Endothelial cell of umbilical vein (primary cell): ENCODE measurements at regions not wholly inside any gene's neighbourhood (a gene's known extent, or its start where the extent isn't known, plus 50 kb on each side); places are given as distances from the start of the nearest gene placed in this dataset.

Source experiments
- BruUV-seq: library from RNA; stranded (reverse); fragments of 400-500 nt; replicated peaks from 2 replicates; lab custom pipeline; 2021; lab: Mats Ljungman, UMichigan
- CTCF ChIA-PET: fragments of 300-600, 350-600 bp; sonication (Branson Sonifier 250); formaldehyde crosslinking; loops from one replicate; lab custom pipeline; 2021; ENCODE audit warnings: antibody characterized with exemption, inconsistent platforms; lab: Charles Lee
- POLR2A ChIA-PET: fragments of 300-600, 350-600 bp; sonication (Branson Sonifier 250); formaldehyde crosslinking; loops from one replicate; lab custom pipeline; 2021; ENCODE audit warnings: antibody characterized with exemption, inconsistent platforms; lab: Charles Lee
- DNase-seq: peaks from one replicate; pipeline ENCODE4 v3.0.0-alpha.2; 2011; ENCODE audit warnings: low read depth, low spot score
- FAIRE-seq: peaks from 2 replicates; lab custom pipeline; 2011; peaks lifted over from hg19 to GRCh38; lab: Jason Lieb, UNC
- H2AFZ ChIP-seq: 2 replicates; pipeline ENCODE4 v1.6.0; 2012; ENCODE audit warnings: low read depth, low read length, control low read depth, inconsistent platforms
- H3K27ac ChIP-seq: 2 replicates; pipeline ENCODE4 v1.5.1; 2011; ENCODE audit warnings: low read depth, mild to moderate bottlenecking, control low read depth, low read length, moderate library complexity; ENCODE audit not compliant: insufficient read depth
- H3K27me3 ChIP-seq, 2 experiments: 2 replicates each; pipeline versions ENCODE4 v1.6.0 to v1.6.1; 2011; ENCODE audit warnings: low read length in 2 of 2, mixed read lengths in 1 of 2; ENCODE audit not compliant: control insufficient read depth in 2 of 2, insufficient read depth in 2 of 2
- H3K36me3 ChIP-seq, 2 experiments: 2 replicates in 1 of 2; 3 replicates in 1 of 2; pipeline ENCODE4 v1.5.1; 2011; ENCODE audit warnings: low read length in 2 of 2, mild to moderate bottlenecking in 1 of 2, moderate library complexity in 1 of 2; ENCODE audit not compliant: control insufficient read depth in 2 of 2, insufficient read depth in 2 of 2; ENCODE audit errors: extremely low read depth in 1 of 2
- H3K4me1 ChIP-seq: 3 replicates; pipeline ENCODE4 v1.5.1; 2011; ENCODE audit warnings: mild to moderate bottlenecking, low read length; ENCODE audit not compliant: control insufficient read depth, insufficient read depth; ENCODE audit errors: extremely low read depth
- H3K4me2 ChIP-seq: 2 replicates; pipeline ENCODE4 v1.6.1; 2011; ENCODE audit warnings: low read length, control low read depth, mixed read lengths; ENCODE audit not compliant: insufficient read depth
- H3K4me3 ChIP-seq, 3 experiments: fragments of 200-600 bp in 1 of 3; sonication (generic), shearing (Covaris generic) in 1 of 3; replicated peaks in 1 of 3; 2 replicates each; pipeline ENCODE4 v1.5.1; 2011 to 2016; ENCODE audit warnings: control low read depth in 3 of 3, low read length in 3 of 3, mild to moderate bottlenecking in 2 of 3, inconsistent platforms in 1 of 3, low read depth in 1 of 3, moderate library complexity in 1 of 3; ENCODE audit not compliant: insufficient read depth in 1 of 3
- H3K79me2 ChIP-seq: 2 replicates; pipeline ENCODE4 v1.6.0; 2012; ENCODE audit warnings: low read length, inconsistent platforms; ENCODE audit not compliant: control insufficient read depth, insufficient read depth
- H3K9ac ChIP-seq: replicated peaks from 2 replicates; pipeline ENCODE3; 2011; ENCODE audit warnings: low read length, control low read depth; ENCODE audit not compliant: insufficient read depth; ENCODE audit errors: extremely low read depth
- H3K9me1 ChIP-seq: replicated peaks from 3 replicates; pipeline ENCODE4 v1.6.0; 2011; ENCODE audit warnings: mild to moderate bottlenecking, low read length; ENCODE audit not compliant: control insufficient read depth, insufficient read depth; ENCODE audit errors: extremely low read depth
- H3K9me3 ChIP-seq: replicated peaks from 2 replicates; pipeline ENCODE4 v1.5.1; 2012; ENCODE audit warnings: low read length, inconsistent platforms; ENCODE audit not compliant: control insufficient read depth, insufficient read depth
- H4K20me1 ChIP-seq: replicated peaks from 2 replicates; pipeline ENCODE3; 2011; ENCODE audit warnings: mild to moderate bottlenecking, low read length; ENCODE audit not compliant: control insufficient read depth, insufficient read depth; ENCODE audit errors: extremely low read depth
- EZH2 ChIP-seq: IDR thresholded peaks from 2 replicates; pipeline ENCODE4 v1.6.1; 2012; ENCODE audit warnings: borderline replicate concordance, low read depth, mild to moderate bottlenecking, moderate library complexity, low read length, inconsistent platforms; ENCODE audit not compliant: severe bottlenecking
- FOS ChIP-seq: IDR thresholded peaks from 2 replicates; pipeline ENCODE4 v1.6.1; 2011; ENCODE audit warnings: mild to moderate bottlenecking, low read length, moderate library complexity, borderline replicate concordance; ENCODE audit not compliant: insufficient read depth
- GATA2 ChIP-seq: IDR thresholded peaks from 2 replicates; pipeline ENCODE4 v1.7.0; 2011; ENCODE audit warnings: low read depth, mild to moderate bottlenecking, moderate library complexity, mixed read lengths, low read length; ENCODE audit not compliant: insufficient read length, insufficient read depth
- JUN ChIP-seq: IDR thresholded peaks from 2 replicates; pipeline ENCODE4 v1.6.1; 2011; ENCODE audit warnings: borderline replicate concordance, low read depth; ENCODE audit not compliant: insufficient read length, insufficient read depth
- MYC ChIP-seq: IDR thresholded peaks from one replicate; pipeline ENCODE4 v1.6.1; 2011; ENCODE audit warnings: mild to moderate bottlenecking, low read depth, low read length
- POLR2A ChIP-seq: IDR thresholded peaks from 2 replicates; pipeline ENCODE4 v1.6.1; 2012; ENCODE audit warnings: low read depth, mild to moderate bottlenecking, control low read depth, low read length
- POLR2AphosphoS5 ChIP-seq: IDR thresholded peaks from 2 replicates; pipeline ENCODE4 v1.6.1; 2012; ENCODE audit warnings: low read depth, mild to moderate bottlenecking, control low read depth, low read length, moderate library complexity; ENCODE audit not compliant: insufficient read depth
- dilution Hi-C: fragments of 300-500 bp; cut with MboI; formaldehyde crosslinking; loops from one replicate; pipeline ENCODE4 v1.15.0; 2019; ENCODE audit warnings: low sequenced_read_pairs; ENCODE audit not compliant: extremely low pct_ligation_motif_present
- intact Hi-C: fragments of 100-400 bp; cut with micrococcal nuclease; formaldehyde crosslinking; loops from one replicate; pipeline ENCODE4 v1.10.0; 2022
- TF ChIP-seq, protein P1 (sequence below), 2 donors: IDR thresholded peaks; 1 replicate in 1 of 2; 2 replicates in 1 of 2; pipeline ENCODE4 v1.5.1; 2011; ENCODE audit warnings: low read length in 2 of 2, mild to moderate bottlenecking in 2 of 2, moderate library complexity in 2 of 2, control low read depth in 1 of 2, inconsistent platforms in 1 of 2, low read depth in 1 of 2; ENCODE audit not compliant: insufficient read depth in 1 of 2; ENCODE audit errors: extremely low read depth in 1 of 2
- TF ChIP-seq, protein P2 (sequence below): IDR thresholded peaks from 2 replicates; pipeline ENCODE4 v1.6.1; 2011; ENCODE audit not compliant: insufficient read depth, insufficient read length

DNA sequence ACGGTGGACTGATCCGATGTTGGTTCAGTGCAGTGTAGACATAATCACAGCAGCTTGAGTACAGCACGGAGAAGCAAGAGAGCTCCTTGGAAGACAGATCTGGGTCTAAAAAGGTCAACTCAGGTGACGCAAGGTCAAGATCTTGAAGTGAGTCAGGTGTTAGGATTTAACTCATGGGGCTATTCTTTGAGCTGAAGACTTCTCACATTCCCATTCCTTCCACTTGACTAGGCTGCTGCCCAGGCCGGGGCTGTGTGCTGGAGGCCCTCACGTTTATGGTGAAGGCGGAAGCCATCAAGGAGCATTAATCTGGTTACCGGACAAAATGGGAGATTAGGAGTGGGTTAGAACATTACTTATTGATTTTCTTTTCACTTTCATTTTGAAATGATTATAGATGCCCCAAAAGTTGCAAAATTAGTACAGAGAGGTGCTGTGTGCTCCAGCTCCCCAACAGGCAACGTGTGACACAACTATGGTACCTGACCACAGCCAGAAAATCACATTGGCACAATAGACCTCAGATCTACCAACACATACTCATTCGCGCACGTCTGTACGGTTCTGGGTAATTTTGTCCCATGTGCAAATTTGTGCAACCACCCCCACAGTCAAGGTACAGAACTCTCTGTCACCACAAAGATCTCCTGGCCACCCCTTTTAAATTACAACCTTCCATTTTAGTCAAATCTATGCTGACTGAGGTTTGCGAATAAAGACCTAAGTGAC, 77.6 kb upstream of the SEC11C start:
- dilution Hi-C loops, result loop anchor here (25.0 kb wide), 1 partner anchor 275 kb away; no protein-coding TSS in a partner anchor
- FAIRE-seq (no peak), DNase-seq (no peak)
- Histone ChIP-seq H3K79me2 (no peaks in the 10 kb centered on the region), H4K20me1 (no peaks in the 10 kb centered on the region), H3K27me3 (peaks cover 0 to 8% of the 10 kb centered on the region in 2 experiments), H3K36me3 (no peaks in the 10 kb centered on the region), H3K4me3 (no peak overlapping the region), H3K27ac (no peak overlapping the region), H2AFZ (no peak overlapping the region), H3K9ac (no peak overlapping the region), H3K9me3 (no peaks in the 10 kb centered on the region), H3K9me1 (no peaks in the 10 kb centered on the region), H3K4me2 (no peak overlapping the region), H3K4me1 (no peaks in the 10 kb centered on the region)
- intact Hi-C loops, result no loop called here
- ChIA-PET CTCF (interaction anchor here (5.0 to 18.8 kb wide), 2 partner anchors 8 to 287 kb away, joined by 32 to 994 read pairs; no protein-coding TSS in a partner anchor), POLR2A (no interaction called here)
- BruUV-seq, result no TSS peak
- TF ChIP-seq POLR2AphosphoS5, result no peak
- TF ChIP-seq, protein P1, sequence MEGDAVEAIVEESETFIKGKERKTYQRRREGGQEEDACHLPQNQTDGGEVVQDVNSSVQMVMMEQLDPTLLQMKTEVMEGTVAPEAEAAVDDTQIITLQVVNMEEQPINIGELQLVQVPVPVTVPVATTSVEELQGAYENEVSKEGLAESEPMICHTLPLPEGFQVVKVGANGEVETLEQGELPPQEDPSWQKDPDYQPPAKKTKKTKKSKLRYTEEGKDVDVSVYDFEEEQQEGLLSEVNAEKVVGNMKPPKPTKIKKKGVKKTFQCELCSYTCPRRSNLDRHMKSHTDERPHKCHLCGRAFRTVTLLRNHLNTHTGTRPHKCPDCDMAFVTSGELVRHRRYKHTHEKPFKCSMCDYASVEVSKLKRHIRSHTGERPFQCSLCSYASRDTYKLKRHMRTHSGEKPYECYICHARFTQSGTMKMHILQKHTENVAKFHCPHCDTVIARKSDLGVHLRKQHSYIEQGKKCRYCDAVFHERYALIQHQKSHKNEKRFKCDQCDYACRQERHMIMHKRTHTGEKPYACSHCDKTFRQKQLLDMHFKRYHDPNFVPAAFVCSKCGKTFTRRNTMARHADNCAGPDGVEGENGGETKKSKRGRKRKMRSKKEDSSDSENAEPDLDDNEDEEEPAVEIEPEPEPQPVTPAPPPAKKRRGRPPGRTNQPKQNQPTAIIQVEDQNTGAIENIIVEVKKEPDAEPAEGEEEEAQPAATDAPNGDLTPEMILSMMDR (IDR thresholded peaks at IDR 0.05; ENCODE audit: extremely low read depth in 1 of 2, insufficient read depth in 1 of 2, low read depth in 1 of 2, low read length in 2 of 2), result no peak
- no peak for TF ChIP-seq MYC
- TF ChIP-seq GATA2, result no peak
- TF ChIP-seq FOS, result no peak
- TF ChIP-seq, protein P2, sequence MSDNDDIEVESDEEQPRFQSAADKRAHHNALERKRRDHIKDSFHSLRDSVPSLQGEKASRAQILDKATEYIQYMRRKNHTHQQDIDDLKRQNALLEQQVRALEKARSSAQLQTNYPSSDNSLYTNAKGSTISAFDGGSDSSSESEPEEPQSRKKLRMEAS, result no peak
- TF ChIP-seq EZH2, result no peak
- no peak for TF ChIP-seq JUN
- TF ChIP-seq POLR2A, result no peak
